ENCODE measurements at regions not wholly inside any gene's neighbourhood (a gene's known extent, or its start where the extent isn't known, plus 50 kb on each side); places are given as distances from the start of the nearest gene placed in this dataset.

- Histone ChIP-seq H3K4me3 (no peak overlapping the region), H3K9me3 (peaks cover 4 to 19% (median 12%) of the 10 kb centered on the region in 8 donors), H3K4me1 (no peaks in the 10 kb centered on the region), H3K36me3 (no peaks in the 10 kb centered on the region), H3K27me3 (replicated peaks in 1 of 7) (peaks cover 0 to 12% (median 0%) of the 10 kb centered on the region in 7 donors), H3K27ac (no peak overlapping the region)
- intact Hi-C loops (cut with DNase I; ENCODE audit: low total_unique reads) = no loop called here
- no peak for TF ChIP-seq POLR2A (IDR thresholded peaks at IDR 0.05)
- TF ChIP-seq, protein P1, sequence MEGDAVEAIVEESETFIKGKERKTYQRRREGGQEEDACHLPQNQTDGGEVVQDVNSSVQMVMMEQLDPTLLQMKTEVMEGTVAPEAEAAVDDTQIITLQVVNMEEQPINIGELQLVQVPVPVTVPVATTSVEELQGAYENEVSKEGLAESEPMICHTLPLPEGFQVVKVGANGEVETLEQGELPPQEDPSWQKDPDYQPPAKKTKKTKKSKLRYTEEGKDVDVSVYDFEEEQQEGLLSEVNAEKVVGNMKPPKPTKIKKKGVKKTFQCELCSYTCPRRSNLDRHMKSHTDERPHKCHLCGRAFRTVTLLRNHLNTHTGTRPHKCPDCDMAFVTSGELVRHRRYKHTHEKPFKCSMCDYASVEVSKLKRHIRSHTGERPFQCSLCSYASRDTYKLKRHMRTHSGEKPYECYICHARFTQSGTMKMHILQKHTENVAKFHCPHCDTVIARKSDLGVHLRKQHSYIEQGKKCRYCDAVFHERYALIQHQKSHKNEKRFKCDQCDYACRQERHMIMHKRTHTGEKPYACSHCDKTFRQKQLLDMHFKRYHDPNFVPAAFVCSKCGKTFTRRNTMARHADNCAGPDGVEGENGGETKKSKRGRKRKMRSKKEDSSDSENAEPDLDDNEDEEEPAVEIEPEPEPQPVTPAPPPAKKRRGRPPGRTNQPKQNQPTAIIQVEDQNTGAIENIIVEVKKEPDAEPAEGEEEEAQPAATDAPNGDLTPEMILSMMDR (IDR thresholded peaks at IDR 0.05 in 8 of 11, conservative IDR thresholded peaks at IDR 0.05 in 3 of 11) = no peak
- no peak for TF ChIP-seq POLR2AphosphoS5 (IDR thresholded peaks at IDR 0.05)
- no peak for DNase-seq
- WGBS, 5 donors = 88 to 92% (median 89%) methylated on average over 26 of the region's 26 CpGs
Measured at GRCh38 chr18:78703291-78703690, 276.3 kb upstream of the SALL3 start.

DNA sequence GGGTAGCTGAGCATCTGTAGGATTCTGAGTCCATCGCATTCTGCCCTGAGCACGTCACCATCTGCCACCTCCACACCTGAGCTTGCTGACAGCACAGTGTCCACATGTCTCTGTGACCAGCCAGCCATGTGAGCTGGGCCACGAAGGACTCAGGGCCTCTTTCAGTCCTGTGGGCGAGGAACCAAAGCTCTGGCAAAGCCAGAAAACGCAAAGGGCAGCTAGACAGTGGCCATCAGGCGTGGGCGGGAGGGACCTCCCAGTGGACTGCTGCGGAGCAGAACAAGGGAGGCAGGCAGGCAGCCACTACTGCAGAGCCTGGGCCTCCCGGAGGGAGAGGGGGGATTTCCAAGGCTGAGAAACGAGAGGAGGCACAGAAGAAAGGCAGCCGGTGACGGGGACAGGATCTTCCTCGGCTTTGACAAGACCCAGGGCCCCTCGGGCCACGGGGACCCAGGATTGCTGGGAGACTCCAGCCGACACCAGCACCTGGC, 274.6 kb upstream of the SALL3 start:
- Histone ChIP-seq H3K4me3 (no peak overlapping the region), H3K27me3 (replicated peaks in 1 of 7) (peaks cover 0 to 12% (median 0%) of the 10 kb centered on the region in 7 donors), H3K4me1 (no peaks in the 10 kb centered on the region), H3K36me3 (no peaks in the 10 kb centered on the region), H3K27ac (no peak overlapping the region), H3K9me3 (peaks cover 4 to 36% (median 28%) of the 10 kb centered on the region in 8 donors)
- no peak for TF ChIP-seq POLR2A (IDR thresholded peaks at IDR 0.05)
- no peak for TF ChIP-seq POLR2AphosphoS5 (IDR thresholded peaks at IDR 0.05)
- TF ChIP-seq, protein P1 (IDR thresholded peaks at IDR 0.05 in 8 of 11, conservative IDR thresholded peaks at IDR 0.05 in 3 of 11) = no peak
- intact Hi-C loops (cut with DNase I; ENCODE audit: low total_unique reads) = no loop called here
- WGBS, 5 donors = 80 to 82% (median 82%) methylated on average over 15 to 16 of the region's 16 CpGs
- no peak for DNase-seq

GRCh38 chr18:78709261-78709809, 270.3 kb upstream of the SALL3 start:
- Histone ChIP-seq H3K27ac (no peak overlapping the region), H3K4me3 (no peak overlapping the region), H3K4me1 (no peaks in the 10 kb centered on the region), H3K27me3 (replicated peaks in 1 of 7) (peaks cover 0 to 10% (median 0%) of the 10 kb centered on the region in 7 donors), H3K36me3 (no peaks in the 10 kb centered on the region), H3K9me3 (peaks cover 4 to 43% (median 28%) of the 10 kb centered on the region in 8 donors)
- intact Hi-C loops (cut with DNase I; ENCODE audit: low total_unique reads) = no loop called here
- TF ChIP-seq POLR2A (IDR thresholded peaks at IDR 0.05) = no peak
- TF ChIP-seq, protein P1 (IDR thresholded peaks at IDR 0.05 in 8 of 11, conservative IDR thresholded peaks at IDR 0.05 in 3 of 11) = no peak
- TF ChIP-seq POLR2AphosphoS5 (IDR thresholded peaks at IDR 0.05) = no peak
- 73 to 91% (median 87%) methylated on average over 7 to 8 of the region's 8 CpGs for WGBS, 5 donors
- no peak for DNase-seq

DNA sequence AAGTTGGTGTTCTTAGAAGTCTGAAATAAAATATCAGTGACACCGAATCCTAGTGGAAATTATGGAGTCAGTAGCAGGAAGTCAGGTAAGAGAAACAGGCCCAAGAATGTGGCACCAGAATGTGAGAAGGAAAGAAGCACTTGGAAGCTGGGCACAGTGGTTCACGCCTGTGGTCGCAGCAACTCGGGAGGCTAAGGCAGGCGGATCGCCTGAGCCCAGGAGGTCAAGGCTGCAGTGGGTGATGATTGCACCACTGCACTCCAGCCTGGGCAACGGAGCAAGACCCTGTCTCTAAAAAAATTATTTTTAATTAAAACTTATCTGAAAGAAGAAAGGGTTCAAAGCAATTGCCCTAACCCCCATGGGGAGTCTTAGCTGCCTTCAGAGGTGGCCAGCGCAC, 268.3 kb upstream of the SALL3 start:
- H3K27me3 ChIP-seq (replicated peaks in 1 of 7) = no peaks in the 10 kb centered on the region
- intact Hi-C loops (cut with DNase I; ENCODE audit: low total_unique reads) = no loop called here
- WGBS, 5 donors = 82 to 92% (median 87%) methylated on average over 8 of the region's 8 CpGs

More for the DNA sequence above, 268.3 kb upstream of the SALL3 start:
- no peak for DNase-seq
- no peaks in the 10 kb centered on the region for H3K36me3 ChIP-seq
- peaks cover 4 to 43% (median 28%) of the 10 kb centered on the region in 8 donors for H3K9me3 ChIP-seq
- no peak overlapping the region for H3K4me3 ChIP-seq
- TF ChIP-seq POLR2A (IDR thresholded peaks at IDR 0.05) = no peak
- TF ChIP-seq POLR2AphosphoS5 (IDR thresholded peaks at IDR 0.05) = no peak
- TF ChIP-seq, protein P1 (IDR thresholded peaks at IDR 0.05 in 8 of 11, conservative IDR thresholded peaks at IDR 0.05 in 3 of 11) = no peak
- H3K27ac ChIP-seq = no peak overlapping the region
- H3K4me1 ChIP-seq = no peaks in the 10 kb centered on the region

All from spleen (tissue), 11 donors.